ENCODE measurements at regions not wholly inside any gene's neighbourhood (a gene's known extent, or its start where the extent isn't known, plus 50 kb on each side); places are given as distances from the start of the nearest gene placed in this dataset.

GRCh38 chr3:193114431-193115340 lies 126.3 kb upstream of the PLAAT1 start:
- Histone ChIP-seq H3K9me3 (no peaks in the 10 kb centered on the region), H3K4me1 (no peaks in the 10 kb centered on the region), H3K36me3 (no peaks in the 10 kb centered on the region), H3K27ac (replicated peaks in 1 of 4) (no peak overlapping the region), H3K4me3 (no peak overlapping the region), H3K27me3 (no peaks in the 10 kb centered on the region)
- TF ChIP-seq EP300 (IDR thresholded peaks at IDR 0.05) (no peak), POLR2AphosphoS5 (IDR thresholded peaks at IDR 0.05) (no peak), POLR2A (IDR thresholded peaks at IDR 0.05; ENCODE audit: low read depth) (no peak), CTCF (IDR thresholded peaks at IDR 0.05) (no peak)
- DNase-seq (ENCODE audit: extremely low spot score) = no peak
- WGBS = 69% methylated on average over 9 of the region's 10 CpGs
- intact Hi-C loops (cut with DNase I) = no loop called here

GRCh38 chr3:193116871-193117270 lies 124.2 kb upstream of the PLAAT1 start:
- Histone ChIP-seq H3K9me3 (no peaks in the 10 kb centered on the region), H3K4me1 (no peaks in the 10 kb centered on the region), H3K27me3 (no peaks in the 10 kb centered on the region), H3K36me3 (no peaks in the 10 kb centered on the region), H3K27ac (replicated peaks in 1 of 4) (no peak overlapping the region), H3K4me3 (no peak overlapping the region)
- WGBS = 55% methylated on average over 2 of the region's 2 CpGs
- no peak for TF ChIP-seq POLR2AphosphoS5 (IDR thresholded peaks at IDR 0.05)
- no peak for TF ChIP-seq POLR2A (IDR thresholded peaks at IDR 0.05; ENCODE audit: low read depth)
- no peak for TF ChIP-seq EP300 (IDR thresholded peaks at IDR 0.05)
- no peak for TF ChIP-seq CTCF (IDR thresholded peaks at IDR 0.05)
- DNase-seq (ENCODE audit: extremely low spot score) = no peak
- intact Hi-C loops (cut with DNase I) = no loop called here

GRCh38 chr3:193118907-193119306 lies 122.1 kb upstream of the PLAAT1 start:
- no peak for DNase-seq (ENCODE audit: extremely low spot score)
- Histone ChIP-seq H3K27ac (replicated peaks in 1 of 4) (no peak overlapping the region), H3K4me3 (no peak overlapping the region), H3K4me1 (no peaks in the 10 kb centered on the region), H3K9me3 (no peaks in the 10 kb centered on the region), H3K36me3 (no peaks in the 10 kb centered on the region), H3K27me3 (no peaks in the 10 kb centered on the region)
- 93% methylated on average over 1 of the region's 1 CpG for WGBS
- TF ChIP-seq POLR2A (IDR thresholded peaks at IDR 0.05; ENCODE audit: low read depth) (no peak), EP300 (IDR thresholded peaks at IDR 0.05) (no peak)
- intact Hi-C loops (cut with DNase I) = no loop called here

- intact Hi-C loops (cut with DNase I) = no loop called here
- Histone ChIP-seq H3K9me3 (no peaks in the 10 kb centered on the region), H3K36me3 (no peaks in the 10 kb centered on the region), H3K27me3 (no peaks in the 10 kb centered on the region), H3K27ac (replicated peaks in 1 of 4) (no peak overlapping the region), H3K4me1 (no peaks in the 10 kb centered on the region), H3K4me3 (no peak overlapping the region)
- TF ChIP-seq CTCF (IDR thresholded peaks at IDR 0.05) (no peak), POLR2A (IDR thresholded peaks at IDR 0.05; ENCODE audit: low read depth) (no peak), POLR2AphosphoS5 (IDR thresholded peaks at IDR 0.05) (no peak), EP300 (IDR thresholded peaks at IDR 0.05) (no peak)
- DNase-seq (ENCODE audit: extremely low spot score) = no peak
- WGBS = 78% methylated on average over 3 of the region's 3 CpGs
Measured at GRCh38 chr3:193119926-193120325, 121.1 kb upstream of the PLAAT1 start.

GRCh38 chr3:193124861-193125260 lies 116.2 kb upstream of the PLAAT1 start:
- Histone ChIP-seq H3K4me3 (no peak overlapping the region), H3K4me1 (no peaks in the 10 kb centered on the region), H3K27ac (replicated peaks in 1 of 4) (no peak overlapping the region), H3K27me3 (no peaks in the 10 kb centered on the region), H3K36me3 (no peaks in the 10 kb centered on the region), H3K9me3 (no peaks in the 10 kb centered on the region)
- 64% methylated on average over 9 of the region's 9 CpGs for WGBS
- intact Hi-C loops (cut with DNase I) = no loop called here
- DNase-seq (ENCODE audit: extremely low spot score) = no peak
- TF ChIP-seq POLR2AphosphoS5 (IDR thresholded peaks at IDR 0.05) (no peak), CTCF (IDR thresholded peaks at IDR 0.05) (no peak), EP300 (IDR thresholded peaks at IDR 0.05) (no peak), POLR2A (IDR thresholded peaks at IDR 0.05; ENCODE audit: low read depth) (no peak)
